NB4 (cell line): ENCODE measurements at regions not wholly inside any gene's neighbourhood (a gene's known extent, or its start where the extent isn't known, plus 50 kb on each side); places are given as distances from the start of the nearest gene placed in this dataset.

ENCODE experiments used
- CTCF ChIP-seq: IDR thresholded peaks from one replicate; pipeline ENCODE4 v1.5.1; 2012; ENCODE audit warnings: low read depth, low read length
- MAX ChIP-seq: IDR thresholded peaks from 2 replicates; pipeline ENCODE4 v1.6.1; 2011; ENCODE audit warnings: low read depth, low read length
- POLR2A ChIP-seq: IDR thresholded peaks from 2 replicates; pipeline ENCODE4 v1.6.1; 2011; ENCODE audit warnings: mild to moderate bottlenecking; ENCODE audit not compliant: insufficient read length; ENCODE audit errors: extremely low read depth

GRCh38 chr14:62110941-62111340, 348.7 kb downstream of the SNAPC1 start:
- TF ChIP-seq CTCF (no peak), POLR2A (no peak), MAX (no peak)
